GM19455 (cell line): ENCODE measurements at regions not wholly inside any gene's neighbourhood (a gene's known extent, or its start where the extent isn't known, plus 50 kb on each side); places are given as distances from the start of the nearest gene placed in this dataset.
"Not testable (repeated sequence)": the region's sequence is repeated elsewhere in the genome, so short reads cannot be mapped to it uniquely, and the experiment has no call there.

Source experiments
- ATAC-seq: cut with Tn5 transposase; IDR thresholded peaks from one replicate; pipeline ENCODE4 v1.9.1; 2021; ENCODE audit not compliant: unreplicated experiment

DNA sequence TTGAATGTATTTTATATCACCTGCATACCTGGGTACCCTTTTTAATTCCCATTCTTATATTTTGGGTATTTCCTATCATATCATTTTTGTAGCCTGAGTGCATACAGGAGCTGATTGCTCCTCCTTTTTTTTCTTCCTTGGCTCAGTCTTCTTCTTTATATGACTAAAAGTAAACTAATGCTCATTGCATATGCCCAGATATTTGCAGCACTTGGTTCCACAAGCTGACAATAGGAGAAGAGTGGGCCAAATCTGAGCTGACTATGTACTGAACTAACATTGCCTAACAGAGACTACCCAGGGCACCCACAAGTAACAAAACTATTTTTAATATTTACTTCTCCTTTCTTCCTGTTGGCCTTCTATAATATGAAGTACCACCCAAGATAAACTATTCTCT lies 131.7 kb upstream of the SPOPL start:
- no peak for ATAC-seq

DNA sequence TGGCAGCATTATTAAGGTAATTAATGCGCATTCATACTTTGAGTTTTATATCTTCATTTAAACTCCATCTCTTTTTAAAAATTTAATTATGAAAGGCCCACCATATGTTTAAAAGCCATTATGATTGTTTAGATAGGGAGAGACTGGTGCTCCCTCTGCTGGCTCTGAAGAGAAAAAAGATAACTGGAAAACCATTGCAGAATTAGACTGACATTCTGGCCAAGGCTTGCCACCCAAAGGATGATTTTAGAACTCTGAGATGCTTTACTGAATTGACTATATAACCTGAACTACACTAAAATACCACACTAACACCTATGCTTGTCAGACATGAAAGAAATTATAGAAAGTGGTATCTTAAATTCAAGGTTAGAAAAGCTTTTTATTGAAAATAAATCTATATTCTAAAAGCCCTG lies 127.6 kb upstream of the SPOPL start:
- ATAC-seq, result peak; percentile 69

DNA sequence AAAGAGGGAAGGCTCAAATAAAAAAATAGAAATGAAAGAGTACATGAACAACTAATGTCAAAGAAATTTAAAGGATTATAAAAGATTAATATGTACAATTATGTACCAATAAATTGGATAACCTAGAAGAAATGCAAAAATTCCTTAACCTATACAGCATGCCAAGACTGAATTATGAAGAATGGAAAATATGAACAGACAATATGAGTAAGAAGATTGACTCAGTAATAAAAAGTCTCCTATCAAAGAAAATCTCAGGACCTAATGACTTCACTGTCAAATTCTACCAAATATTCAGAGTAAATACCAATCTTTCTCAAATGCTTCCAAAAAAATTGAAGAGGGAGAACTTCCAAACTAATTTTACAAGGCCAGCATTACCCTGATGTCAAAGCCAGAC lies 120.2 kb upstream of the SPOPL start:
- no peak for ATAC-seq

- no peak for ATAC-seq
These were observed 118.9 kb upstream of the SPOPL start for GRCh38 chr2:138382672-138383071.

GRCh38 chr2:138386191-138386590 lies 115.4 kb upstream of the SPOPL start:
- not testable (repeated sequence) for ATAC-seq

DNA sequence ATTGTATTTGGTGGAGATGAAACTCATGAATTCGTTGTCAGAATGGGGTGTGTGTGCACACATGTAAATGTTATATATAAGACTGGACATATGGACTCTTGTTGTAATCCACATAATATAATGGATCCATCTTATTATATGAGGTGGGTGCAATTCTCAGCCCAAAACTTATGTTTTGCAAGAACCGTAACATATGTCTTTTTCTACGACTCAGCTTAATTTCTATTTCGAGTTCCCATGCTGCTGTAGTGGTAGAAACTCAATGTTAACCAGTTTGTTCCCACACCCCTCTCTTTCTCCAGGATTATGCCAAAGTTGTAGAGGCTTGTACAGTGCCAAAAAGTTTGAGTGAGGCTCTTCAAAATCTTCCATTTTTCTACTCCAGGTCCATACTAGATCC lies 112.5 kb upstream of the SPOPL start:
- no peak for ATAC-seq

GRCh38 chr2:138390316-138390945 lies 111.1 kb upstream of the SPOPL start:
- ATAC-seq, result no peak

DNA sequence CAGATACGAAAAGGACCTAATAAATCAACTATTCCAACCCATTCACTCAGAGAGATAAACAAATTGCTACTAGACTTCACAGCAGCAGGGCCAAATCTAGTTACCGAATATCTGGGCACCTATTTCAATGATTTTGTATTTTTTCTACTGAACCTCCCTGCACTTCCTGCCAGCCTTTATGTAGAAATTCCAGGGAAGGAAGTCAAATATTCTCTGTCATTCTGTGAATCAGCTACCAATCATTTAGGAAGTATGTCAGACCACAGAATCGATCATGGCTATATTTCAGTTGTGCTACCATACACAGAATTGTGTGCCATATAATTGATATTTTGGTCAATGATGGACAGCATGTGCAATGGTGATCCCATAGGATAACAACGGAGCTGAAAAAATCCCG lies 109.6 kb upstream of the SPOPL start:
- ATAC-seq, result no peak

DNA sequence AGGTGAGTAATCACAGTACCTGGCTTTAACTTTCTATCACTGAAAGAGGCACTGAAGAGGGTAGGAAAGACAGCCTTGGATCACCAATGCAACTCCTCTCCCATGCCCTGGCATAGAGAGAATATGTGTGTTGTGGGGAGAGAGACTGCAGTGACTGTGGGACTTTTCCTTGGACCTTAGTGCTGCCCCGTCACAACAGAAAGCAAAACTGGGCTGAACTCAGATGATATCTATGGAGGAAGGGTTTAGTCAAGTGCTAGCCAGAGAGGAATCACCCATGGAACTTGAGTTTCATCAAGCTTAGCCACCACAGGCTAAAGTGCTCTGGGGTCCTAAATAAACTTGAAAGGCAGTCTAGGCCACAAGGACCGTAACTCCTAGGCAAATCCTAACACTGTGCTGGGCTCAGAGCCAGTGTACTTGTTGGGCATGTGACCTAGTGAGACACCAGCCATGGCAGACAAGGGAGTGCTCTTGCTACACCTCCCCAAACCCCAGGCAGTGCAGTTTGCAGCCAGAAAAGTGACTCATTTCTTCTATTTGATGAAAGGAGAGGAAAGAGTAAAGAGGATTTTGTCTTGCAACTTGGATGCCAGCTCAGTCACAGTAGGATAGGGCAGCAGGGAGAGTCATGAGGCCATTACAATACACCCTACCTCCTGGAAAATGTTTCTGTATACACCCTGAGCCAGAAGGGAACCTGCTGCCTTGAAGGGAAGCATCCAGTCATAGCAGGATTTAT lies 105.8 kb upstream of the SPOPL start:
- no peak for ATAC-seq

- no peak for ATAC-seq
These were observed 104.7 kb upstream of the SPOPL start for GRCh38 chr2:138396843-138397242.

- no peak for ATAC-seq
These were observed 98.1 kb upstream of the SPOPL start for GRCh38 chr2:138403431-138403927.

- ATAC-seq, result no peak
These were observed 87.6 kb upstream of the SPOPL start for GRCh38 chr2:138414014-138414413.

GRCh38 chr2:138415985-138416384 lies 85.6 kb upstream of the SPOPL start:
- no peak for ATAC-seq

GRCh38 chr2:138418453-138418852 lies 83.1 kb upstream of the SPOPL start:
- ATAC-seq, result no peak

DNA sequence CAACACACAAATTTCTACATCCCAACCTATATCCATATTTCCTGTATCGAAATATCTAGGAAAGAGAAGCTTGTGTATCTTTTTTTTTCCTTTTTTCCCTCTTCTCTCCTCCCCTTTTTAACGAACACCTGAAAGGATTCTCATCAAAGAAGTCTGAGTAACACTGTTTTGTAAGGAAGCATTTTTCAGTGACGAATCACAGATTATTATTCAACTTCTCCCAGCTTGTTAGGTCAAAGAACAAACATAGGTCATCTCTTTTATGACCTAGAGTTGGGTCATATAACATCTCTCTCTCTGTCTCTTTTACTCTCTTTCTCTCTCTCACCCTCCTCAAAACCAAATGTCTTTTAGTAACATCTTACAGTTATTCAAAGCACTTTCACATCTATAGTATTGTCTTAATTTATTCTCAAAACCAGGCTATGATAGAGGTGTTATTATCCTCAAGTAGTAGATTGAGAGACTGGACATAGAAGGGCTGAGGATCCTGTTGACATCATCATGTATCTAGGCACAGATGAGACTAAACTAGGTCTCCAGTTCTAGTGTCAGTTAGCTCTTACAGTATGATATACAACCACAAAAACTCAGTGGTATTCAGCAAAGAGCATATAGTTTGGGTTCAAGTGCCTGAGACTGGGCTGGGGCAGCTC lies 80.1 kb upstream of the SPOPL start:
- ATAC-seq, result no peak

- no peak for ATAC-seq
These were observed 79.6 kb upstream of the SPOPL start for GRCh38 chr2:138421971-138422335.

GRCh38 chr2:138423198-138423597 lies 78.4 kb upstream of the SPOPL start:
- no peak for ATAC-seq

DNA sequence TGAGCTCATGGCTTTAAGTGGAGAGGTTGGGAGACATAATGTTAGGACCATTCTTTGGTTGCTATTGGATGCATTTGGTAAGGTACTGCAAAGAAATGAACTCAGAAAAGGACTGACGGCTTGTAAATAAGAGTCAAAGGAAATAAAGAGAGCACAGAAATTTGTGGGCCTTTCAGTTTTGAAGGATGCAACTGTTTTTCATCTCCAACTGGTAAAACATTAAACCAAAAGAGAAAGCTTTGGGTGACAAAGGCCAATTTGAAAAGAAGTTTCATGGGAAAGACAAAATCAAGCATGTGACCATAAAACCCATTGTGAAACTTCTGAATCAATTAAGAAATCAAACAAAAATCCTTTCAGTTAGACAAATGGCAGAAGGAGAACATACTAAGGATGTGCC lies 77.8 kb upstream of the SPOPL start:
- ATAC-seq, result no peak

DNA sequence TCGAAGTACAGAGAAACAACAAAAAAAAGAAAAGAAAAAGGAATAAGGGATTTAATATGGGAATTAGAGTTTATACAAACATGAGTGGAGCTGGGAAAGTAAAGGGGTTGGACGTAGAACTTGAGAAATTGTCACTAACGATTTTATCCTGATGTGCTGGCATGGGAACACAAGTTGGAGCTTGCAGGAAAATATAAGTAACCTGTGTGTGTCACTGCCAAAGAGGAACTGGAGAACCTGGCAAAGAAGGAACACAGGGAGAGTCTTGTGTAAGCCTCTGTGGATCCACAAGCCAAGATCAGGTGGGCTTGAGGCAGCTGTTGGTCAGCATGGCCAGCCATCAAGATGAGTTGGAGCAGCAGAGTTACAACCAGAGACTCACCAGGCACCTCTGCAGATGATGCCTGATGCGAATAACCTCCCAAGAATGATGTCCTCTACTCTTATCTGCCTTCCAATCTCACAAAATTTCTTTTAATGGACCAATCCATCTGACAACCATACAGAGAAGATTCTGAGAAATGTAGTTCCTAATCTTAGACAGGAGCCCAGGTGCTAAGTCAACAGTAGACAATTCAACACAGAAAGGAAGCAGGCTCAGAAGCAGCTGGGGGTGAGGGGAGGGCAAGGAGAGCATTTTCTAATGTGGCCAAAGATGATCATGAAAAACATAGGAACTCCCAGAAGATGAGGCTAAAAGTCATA lies 77.0 kb upstream of the SPOPL start:
- no peak for ATAC-seq

DNA sequence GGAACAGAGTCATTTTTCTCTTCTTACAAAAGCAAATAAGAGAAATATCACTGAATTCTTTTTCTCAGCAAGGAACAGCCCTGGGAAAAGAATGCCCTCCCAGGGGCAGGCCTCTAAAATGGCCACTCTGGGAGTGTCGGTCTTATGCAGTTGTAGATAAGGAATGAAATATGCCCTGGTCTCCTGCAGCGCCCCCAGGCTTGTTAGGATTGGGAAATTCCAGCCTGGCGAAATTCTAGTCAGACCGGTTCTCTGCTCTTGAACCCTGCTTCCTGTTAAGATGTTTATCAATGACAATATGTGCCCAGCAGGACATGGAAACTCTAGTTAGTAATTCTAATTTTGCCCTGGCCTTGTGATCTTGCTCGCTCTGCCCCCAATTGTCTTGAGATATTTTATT lies 75.5 kb upstream of the SPOPL start:
- ATAC-seq, result not testable (repeated sequence)

- ATAC-seq, result no peak
These were observed 72.7 kb upstream of the SPOPL start for GRCh38 chr2:138428710-138429440.
